MM.1S (cell line): ENCODE measurements at regions not wholly inside any gene's neighbourhood (a gene's known extent, or its start where the extent isn't known, plus 50 kb on each side); places are given as distances from the start of the nearest gene placed in this dataset.

ENCODE experiments used
- CTCF ChIP-seq: fragments of 300-600 bp; sonication (generic); IDR thresholded peaks from 2 replicates; pipeline ENCODE4 v1.5.1; 2016; ENCODE audit warnings: antibody characterized with exemption, low read length, mixed read lengths
- EZH2 ChIP-seq: fragments of 300-600 bp; sonication (generic); optimal IDR thresholded peaks from 2 replicates; pipeline ENCODE3; 2017; ENCODE audit warnings: low read depth, mild to moderate bottlenecking, antibody characterized with exemption, low read length, mixed read lengths

- TF ChIP-seq CTCF (no peak), EZH2 (no peak)
Observed at GRCh38 chr11:69394234-69394868, 87.1 kb upstream of the LINC01488 start.
